Activated CD4-positive, alpha-beta T cell treated with anti-CD3 and anti-CD28 coated beads, Interleukin-2, amount 10 ng/mL, durations not matched to agents 7 days and 5 days (primary cell): ENCODE measurements at regions not wholly inside any gene's neighbourhood (a gene's known extent, or its start where the extent isn't known, plus 50 kb on each side); places are given as distances from the start of the nearest gene placed in this dataset.
"Not testable (repeated sequence)": the region's sequence is repeated elsewhere in the genome, so short reads cannot be mapped to it uniquely, and the experiment has no call there.

Source experiments
- CTCF ChIA-PET: fragments of 350-600 bp; sonication (Branson Sonifier 250); formaldehyde crosslinking; loops from one replicate; lab custom pipeline; 2021; ENCODE audit warnings: antibody characterized with exemption; lab: Charles Lee
- POLR2A ChIA-PET: fragments of 350-600 bp; sonication (Branson Sonifier 250); formaldehyde crosslinking; loops from one replicate; lab custom pipeline; 2021; ENCODE audit warnings: antibody characterized with exemption; lab: Charles Lee
- DNase-seq: peaks from one replicate; pipeline ENCODE4 v3.0.0-alpha.2; 2020
- H3K27ac Mint-ChIP-seq: one replicate; pipeline ENCODE4 v1.8.0; 2021; ENCODE audit warnings: mild to moderate bottlenecking, moderate library complexity, mixed read lengths
- H3K27me3 Mint-ChIP-seq: one replicate; pipeline ENCODE4 v1.8.0; 2021; ENCODE audit warnings: mixed read lengths
- H3K36me3 Mint-ChIP-seq: one replicate; pipeline ENCODE4 v1.8.0; 2021; ENCODE audit warnings: low read depth, mixed read lengths
- H3K4me1 Mint-ChIP-seq: one replicate; pipeline ENCODE4 v1.8.0; 2021; ENCODE audit warnings: mixed read lengths
- H3K4me3 Mint-ChIP-seq: one replicate; pipeline ENCODE4 v1.8.0; 2021; ENCODE audit warnings: mild to moderate bottlenecking, moderate library complexity, mixed read lengths
- H3K9me3 Mint-ChIP-seq: one replicate; pipeline ENCODE4 v1.8.0; 2021; ENCODE audit warnings: mixed read lengths

DNA sequence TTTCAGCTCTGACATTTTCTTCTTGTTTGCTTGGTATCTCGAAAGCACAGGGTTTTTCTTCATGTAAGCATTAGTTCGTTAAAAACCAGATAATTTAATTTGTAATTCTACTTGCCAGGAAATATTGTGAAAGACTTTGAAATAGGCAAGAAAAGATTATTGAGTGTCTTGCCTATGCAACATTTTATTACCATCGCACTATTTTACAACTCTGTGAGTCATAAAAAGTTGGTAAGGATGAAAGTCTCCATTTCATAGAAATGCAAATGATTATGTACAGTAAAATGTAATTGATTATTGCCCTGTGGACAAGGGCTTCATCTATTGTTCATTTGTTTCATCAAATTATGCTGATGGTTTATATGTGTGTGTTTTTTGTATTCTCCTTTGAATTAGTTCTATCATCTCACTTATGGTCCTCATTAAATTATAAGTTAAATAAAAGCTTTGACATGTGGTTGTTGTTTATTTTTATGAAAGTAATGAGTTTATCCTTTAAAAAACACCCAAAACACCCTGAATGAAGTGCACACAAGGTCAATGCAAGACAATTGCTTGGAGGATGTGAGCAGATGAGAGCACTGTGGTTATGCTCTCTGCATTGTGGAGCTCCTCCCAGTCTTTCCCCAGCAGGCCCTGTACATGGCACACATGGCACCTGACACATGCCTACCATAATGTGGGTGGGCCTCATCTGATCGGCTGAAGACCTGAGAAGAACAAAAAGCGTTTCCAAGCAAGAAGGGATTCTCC lies 230.8 kb downstream of the CXCL12 start:
- no peaks in the 10 kb centered on the region for H3K36me3 Mint-ChIP-seq
- CTCF ChIA-PET, result no interaction called here
- DNase-seq, result no peak
- POLR2A ChIA-PET, result no interaction called here
- H3K27ac Mint-ChIP-seq, result no peak overlapping the region
- peaks cover 6% of the 10 kb centered on the region for H3K9me3 Mint-ChIP-seq
- peaks cover 2% of the 10 kb centered on the region for H3K27me3 Mint-ChIP-seq
- no peak overlapping the region for H3K4me3 Mint-ChIP-seq
- no peaks in the 10 kb centered on the region for H3K4me1 Mint-ChIP-seq

DNA sequence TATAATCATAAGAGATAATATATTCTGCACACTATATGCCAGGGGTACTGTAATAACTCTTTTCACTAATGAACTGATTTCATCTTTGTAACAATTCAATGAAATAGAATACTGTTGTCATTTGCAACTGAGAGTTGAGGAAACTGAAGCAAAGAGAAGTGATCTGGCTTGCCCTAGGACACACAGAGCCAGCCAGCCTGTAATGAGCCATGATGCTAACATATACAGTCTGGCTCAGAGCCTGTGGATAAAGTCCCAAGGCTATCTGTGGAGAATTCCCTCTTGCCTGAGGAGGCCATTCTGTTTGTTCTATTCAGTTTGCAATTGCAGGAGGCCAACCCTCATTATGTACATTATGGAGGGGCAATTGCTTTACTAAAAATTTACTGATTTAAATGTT lies 241.3 kb downstream of the CXCL12 start:
- no peak for DNase-seq
- H3K27me3 Mint-ChIP-seq, result no peaks in the 10 kb centered on the region
- H3K36me3 Mint-ChIP-seq, result no peaks in the 10 kb centered on the region
- ChIA-PET POLR2A (no interaction called here), CTCF (no interaction called here)
- H3K4me3 Mint-ChIP-seq, result no peak overlapping the region
- no peak overlapping the region for H3K27ac Mint-ChIP-seq
- no peaks in the 10 kb centered on the region for H3K9me3 Mint-ChIP-seq
- no peaks in the 10 kb centered on the region for H3K4me1 Mint-ChIP-seq

- Mint-ChIP-seq H3K4me3 (no peak overlapping the region), H3K36me3 (no peaks in the 10 kb centered on the region), H3K27me3 (peaks cover 1% of the 10 kb centered on the region), H3K27ac (no peak overlapping the region), H3K9me3 (no peaks in the 10 kb centered on the region), H3K4me1 (no peaks in the 10 kb centered on the region)
- CTCF ChIA-PET, result interaction anchor here (0.6 to 0.8 kb wide), 3 partner anchors 14 to 235 kb away, joined by 3 to 4 read pairs (median 3); no protein-coding TSS in a partner anchor
- POLR2A ChIA-PET, result no interaction called here
- DNase-seq, result no peak
Measured at GRCh38 chr10:44132361-44133289, 252.3 kb downstream of the CXCL12 start.

- CTCF ChIA-PET, result no interaction called here
- H3K4me1 Mint-ChIP-seq, result no peaks in the 10 kb centered on the region
- H3K27ac Mint-ChIP-seq, result no peak overlapping the region
- H3K9me3 Mint-ChIP-seq, result no peaks in the 10 kb centered on the region
- no peaks in the 10 kb centered on the region for H3K36me3 Mint-ChIP-seq
- peaks cover 8% of the 10 kb centered on the region for H3K27me3 Mint-ChIP-seq
- no peak overlapping the region for H3K4me3 Mint-ChIP-seq
- POLR2A ChIA-PET, result no interaction called here
- DNase-seq, result no peak
Measured at GRCh38 chr10:44126291-44126717, 258.6 kb downstream of the CXCL12 start.

DNA sequence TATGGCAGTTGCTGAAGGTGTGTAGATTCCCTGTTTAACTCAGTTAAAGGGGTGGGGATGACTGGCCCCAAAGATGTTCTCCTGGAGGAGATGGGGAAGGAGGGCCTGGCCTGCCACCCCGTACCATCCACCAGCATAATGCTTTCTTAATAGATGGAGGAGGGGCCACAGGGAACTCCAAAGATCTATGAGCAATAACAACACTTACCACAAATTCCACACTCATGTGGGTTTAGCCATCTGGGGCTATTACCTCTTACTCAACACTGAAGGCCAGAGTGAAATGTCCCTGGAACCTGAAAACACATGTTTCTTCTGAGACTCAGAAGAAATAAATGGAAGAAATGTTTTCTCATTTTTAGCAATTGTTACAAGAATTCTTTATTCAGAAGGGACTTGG lies 259.0 kb downstream of the CXCL12 start:
- Mint-ChIP-seq H3K36me3 (no peaks in the 10 kb centered on the region), H3K9me3 (no peaks in the 10 kb centered on the region), H3K4me3 (no peak overlapping the region), H3K4me1 (no peaks in the 10 kb centered on the region), H3K27ac (no peak overlapping the region), H3K27me3 (peaks cover 7% of the 10 kb centered on the region)
- no peak for DNase-seq
- CTCF ChIA-PET, result no interaction called here
- POLR2A ChIA-PET, result no interaction called here

DNA sequence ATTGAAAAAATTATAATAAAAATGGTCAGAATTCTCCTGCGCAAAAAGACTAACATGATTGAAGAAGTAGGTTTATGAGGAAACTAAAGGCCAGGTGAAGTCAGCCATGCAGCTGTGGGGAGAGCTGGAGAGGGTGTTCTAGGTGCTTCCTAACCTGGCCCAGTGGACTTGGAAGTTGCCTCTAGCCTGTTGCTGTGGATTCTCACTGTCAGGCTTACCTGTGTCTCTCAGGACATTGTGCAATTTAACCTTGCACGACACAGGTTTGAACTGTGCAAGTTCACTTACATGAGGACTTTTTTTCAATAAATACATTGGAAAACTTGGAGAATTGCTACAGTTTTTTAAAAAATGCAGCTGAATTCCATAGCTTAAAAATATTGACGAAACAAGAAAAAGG lies 266.4 kb downstream of the CXCL12 start:
- no peaks in the 10 kb centered on the region for H3K36me3 Mint-ChIP-seq
- DNase-seq, result no peak
- ChIA-PET POLR2A (no interaction called here), CTCF (interaction anchor here (1.2 kb wide), 1 partner anchor 14 kb away, joined by 3 read pairs; no protein-coding TSS in a partner anchor)
- H3K27me3 Mint-ChIP-seq, result no peaks in the 10 kb centered on the region
- H3K9me3 Mint-ChIP-seq, result peaks cover 3% of the 10 kb centered on the region
- no peak overlapping the region for H3K27ac Mint-ChIP-seq
- no peaks in the 10 kb centered on the region for H3K4me1 Mint-ChIP-seq
- no peak overlapping the region for H3K4me3 Mint-ChIP-seq

GRCh38 chr10:44116474-44116873 lies 268.4 kb downstream of the CXCL12 start:
- Mint-ChIP-seq H3K4me1 (no peaks in the 10 kb centered on the region), H3K27ac (no peak overlapping the region), H3K9me3 (peaks cover 3% of the 10 kb centered on the region), H3K36me3 (no peaks in the 10 kb centered on the region), H3K4me3 (no peak overlapping the region), H3K27me3 (no peaks in the 10 kb centered on the region)
- no peak for DNase-seq
- ChIA-PET CTCF (interaction anchor here (0.9 kb wide), 1 partner anchor 427 kb away, joined by 3 read pairs; no protein-coding TSS in a partner anchor), POLR2A (no interaction called here)

DNA sequence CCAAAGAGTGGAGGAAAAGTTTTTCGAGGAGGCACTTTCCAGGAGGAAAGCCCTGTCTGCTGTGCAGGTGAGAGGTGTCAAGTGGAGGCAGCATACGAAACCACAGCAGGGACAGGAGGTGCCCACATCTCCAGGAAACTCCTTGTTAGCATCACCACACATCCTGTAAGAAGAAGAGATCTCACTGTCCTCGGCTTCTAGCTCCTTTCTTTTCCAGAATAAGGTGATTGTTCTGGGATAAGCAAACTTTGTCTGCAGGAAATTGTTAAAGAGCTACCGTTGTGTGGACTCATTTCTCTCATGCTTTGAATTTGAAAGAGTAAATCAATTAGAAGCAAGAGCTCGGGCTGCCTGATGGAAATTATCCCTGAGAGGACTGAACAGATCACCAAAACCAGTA lies 269.4 kb downstream of the CXCL12 start:
- Mint-ChIP-seq H3K36me3 (no peaks in the 10 kb centered on the region), H3K4me3 (no peak overlapping the region), H3K9me3 (peaks cover 3% of the 10 kb centered on the region), H3K4me1 (no peaks in the 10 kb centered on the region), H3K27ac (no peak overlapping the region), H3K27me3 (no peaks in the 10 kb centered on the region)
- POLR2A ChIA-PET, result no interaction called here
- DNase-seq, result no peak
- CTCF ChIA-PET, result interaction anchor here (0.9 kb wide), 1 partner anchor 426 kb away, joined by 3 read pairs; no protein-coding TSS in a partner anchor

DNA sequence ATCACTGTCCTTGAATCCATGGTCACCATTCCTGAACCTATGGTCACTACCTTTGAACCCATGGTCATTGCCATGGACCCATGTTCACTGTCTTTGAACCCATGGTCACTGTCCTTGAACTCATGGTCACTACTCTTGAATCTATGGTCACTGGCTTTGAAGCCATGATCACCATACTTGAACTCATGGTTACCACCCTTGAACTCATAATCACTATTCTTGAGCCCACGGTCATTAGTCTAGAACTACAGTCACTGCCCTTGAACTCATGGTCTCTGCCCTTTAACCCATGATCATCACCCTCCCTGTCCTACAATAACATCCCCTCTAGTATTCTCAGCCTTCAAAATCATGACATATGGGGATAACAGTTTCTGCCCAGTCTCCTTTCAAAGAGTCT lies 270.5 kb downstream of the CXCL12 start:
- CTCF ChIA-PET, result no interaction called here
- peaks cover 3% of the 10 kb centered on the region for H3K9me3 Mint-ChIP-seq

DNA sequence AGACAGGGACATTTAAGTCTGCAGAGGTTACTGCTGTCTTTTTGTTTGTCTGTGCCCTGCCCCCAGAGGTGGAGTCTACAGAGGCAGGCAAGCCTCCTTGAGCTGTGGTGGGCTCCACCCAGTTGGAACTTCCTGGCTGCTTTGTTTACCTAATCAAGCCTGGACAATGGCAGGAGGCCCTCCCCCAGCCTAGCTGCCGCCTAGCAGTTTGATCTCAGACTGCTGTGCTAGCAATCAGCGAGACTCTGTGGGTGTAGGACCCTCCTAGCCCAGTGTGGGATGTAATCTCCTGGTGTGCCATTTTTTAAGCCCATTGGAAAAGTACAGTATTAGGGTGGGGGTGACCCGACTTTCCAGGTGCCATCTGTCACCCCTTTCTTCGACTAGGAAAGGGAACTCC lies 272.6 kb downstream of the CXCL12 start:
- DNase-seq, POLR2A ChIA-PET, H3K4me3 Mint-ChIP-seq, CTCF ChIA-PET, H3K27me3 Mint-ChIP-seq, H3K27ac Mint-ChIP-seq, H3K4me1 Mint-ChIP-seq, H3K36me3 Mint-ChIP-seq, H3K9me3 Mint-ChIP-seq: not testable (repeated sequence)

More for the DNA sequence above, 270.5 kb downstream of the CXCL12 start:
- H3K36me3 Mint-ChIP-seq, result no peaks in the 10 kb centered on the region
- H3K27ac Mint-ChIP-seq, result no peak overlapping the region
- H3K4me1 Mint-ChIP-seq, result no peaks in the 10 kb centered on the region
- POLR2A ChIA-PET, result no interaction called here
- no peaks in the 10 kb centered on the region for H3K27me3 Mint-ChIP-seq
- no peak overlapping the region for H3K4me3 Mint-ChIP-seq
- DNase-seq, result no peak

DNA sequence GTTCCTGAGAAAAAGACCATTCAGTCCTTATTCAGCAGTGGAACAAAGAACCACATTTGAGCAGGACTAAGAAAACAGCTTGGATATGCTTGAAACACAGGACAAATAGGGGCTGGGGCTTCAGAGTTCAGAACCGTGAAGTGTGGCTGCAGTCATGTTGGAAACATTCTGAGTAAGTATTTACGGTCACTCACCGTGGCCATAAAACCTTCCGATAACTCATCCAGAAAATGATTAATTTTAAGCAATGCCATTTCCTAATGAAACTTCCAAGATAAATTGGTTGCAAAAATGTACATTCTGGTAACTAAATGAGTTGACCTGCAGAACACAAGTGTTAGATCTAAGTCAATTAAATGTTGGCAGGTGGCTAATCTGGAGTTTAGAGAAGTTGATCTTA lies 279.2 kb downstream of the CXCL12 start:
- POLR2A ChIA-PET, result no interaction called here
- CTCF ChIA-PET, result no interaction called here
- no peaks in the 10 kb centered on the region for H3K36me3 Mint-ChIP-seq
- no peak for DNase-seq
- no peak overlapping the region for H3K27ac Mint-ChIP-seq
- H3K4me3 Mint-ChIP-seq, result no peak overlapping the region
- no peaks in the 10 kb centered on the region for H3K4me1 Mint-ChIP-seq
- no peaks in the 10 kb centered on the region for H3K9me3 Mint-ChIP-seq
- peaks cover 3% of the 10 kb centered on the region for H3K27me3 Mint-ChIP-seq

GRCh38 chr10:44102726-44103255 lies 282.1 kb downstream of the CXCL12 start:
- no peaks in the 10 kb centered on the region for H3K36me3 Mint-ChIP-seq
- ChIA-PET POLR2A (no interaction called here), CTCF (no interaction called here)
- DNase-seq, result no peak
- H3K9me3 Mint-ChIP-seq, result no peaks in the 10 kb centered on the region
- no peak overlapping the region for H3K27ac Mint-ChIP-seq
- H3K4me1 Mint-ChIP-seq, result no peaks in the 10 kb centered on the region
- H3K27me3 Mint-ChIP-seq, result peaks cover 3% of the 10 kb centered on the region
- H3K4me3 Mint-ChIP-seq, result no peak overlapping the region

- no peak overlapping the region for H3K4me3 Mint-ChIP-seq
- H3K27me3 Mint-ChIP-seq, result peaks cover 3% of the 10 kb centered on the region
- H3K27ac Mint-ChIP-seq, result no peak overlapping the region
- H3K9me3 Mint-ChIP-seq, result peaks cover 3% of the 10 kb centered on the region
- H3K4me1 Mint-ChIP-seq, result no peaks in the 10 kb centered on the region
- no peaks in the 10 kb centered on the region for H3K36me3 Mint-ChIP-seq
- ChIA-PET CTCF (no interaction called here), POLR2A (no interaction called here)
- DNase-seq, result no peak
Measured at GRCh38 chr10:44101082-44101481, 283.8 kb downstream of the CXCL12 start.
